ENCODE measurements at regions not wholly inside any gene's neighbourhood (a gene's known extent, or its start where the extent isn't known, plus 50 kb on each side); places are given as distances from the start of the nearest gene placed in this dataset.
A peak's percentile ranks its signal among the peaks of the same experiment; 100 is the strongest.

- ATAC-seq (ENCODE audit: low read depth) (no peak), DNase-seq (no peak)
- Mint-ChIP-seq H3K4me1 (peaks cover 2% of the 10 kb centered on the region), H3K4me3 (no peak overlapping the region), H3K27ac (no peak overlapping the region), H3K9me3 (peaks cover 13% of the 10 kb centered on the region), H3K36me3 (ENCODE audit: low read depth) (no peaks in the 10 kb centered on the region), H3K27me3 (no peaks in the 10 kb centered on the region)
- POLR2A ChIA-PET: no interaction called here
- CTCF ChIA-PET: no interaction called here
- TF ChIP-seq, protein P1, sequence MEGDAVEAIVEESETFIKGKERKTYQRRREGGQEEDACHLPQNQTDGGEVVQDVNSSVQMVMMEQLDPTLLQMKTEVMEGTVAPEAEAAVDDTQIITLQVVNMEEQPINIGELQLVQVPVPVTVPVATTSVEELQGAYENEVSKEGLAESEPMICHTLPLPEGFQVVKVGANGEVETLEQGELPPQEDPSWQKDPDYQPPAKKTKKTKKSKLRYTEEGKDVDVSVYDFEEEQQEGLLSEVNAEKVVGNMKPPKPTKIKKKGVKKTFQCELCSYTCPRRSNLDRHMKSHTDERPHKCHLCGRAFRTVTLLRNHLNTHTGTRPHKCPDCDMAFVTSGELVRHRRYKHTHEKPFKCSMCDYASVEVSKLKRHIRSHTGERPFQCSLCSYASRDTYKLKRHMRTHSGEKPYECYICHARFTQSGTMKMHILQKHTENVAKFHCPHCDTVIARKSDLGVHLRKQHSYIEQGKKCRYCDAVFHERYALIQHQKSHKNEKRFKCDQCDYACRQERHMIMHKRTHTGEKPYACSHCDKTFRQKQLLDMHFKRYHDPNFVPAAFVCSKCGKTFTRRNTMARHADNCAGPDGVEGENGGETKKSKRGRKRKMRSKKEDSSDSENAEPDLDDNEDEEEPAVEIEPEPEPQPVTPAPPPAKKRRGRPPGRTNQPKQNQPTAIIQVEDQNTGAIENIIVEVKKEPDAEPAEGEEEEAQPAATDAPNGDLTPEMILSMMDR (IDR thresholded peaks at IDR 0.05): no peak
- intact Hi-C loops (cut with micrococcal nuclease): no loop called here
These were observed 74.3 kb upstream of the SYNDIG1 start for GRCh38 chr20:24395151-24395550.

DNA sequence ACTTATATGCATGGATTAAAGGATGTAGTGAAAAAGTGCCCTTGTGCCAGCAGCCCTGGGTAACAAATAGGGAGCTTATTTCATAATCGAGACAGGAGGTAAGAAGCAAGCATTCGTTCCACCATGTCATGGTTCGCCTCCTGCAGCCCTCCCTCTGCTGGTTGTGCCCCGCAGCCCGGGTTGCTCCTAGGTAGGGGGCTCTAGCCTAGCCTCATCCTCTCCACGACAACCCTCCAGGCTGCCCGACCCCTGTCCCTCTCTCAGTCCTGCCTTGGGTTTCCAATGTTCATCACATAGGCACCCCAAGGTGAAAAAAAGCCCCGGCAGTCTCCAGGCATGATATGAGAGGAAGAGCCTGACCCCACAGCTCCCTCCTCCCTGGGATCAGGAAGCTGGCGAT, 75.5 kb upstream of the SYNDIG1 start:
- Mint-ChIP-seq H3K27ac (no peak overlapping the region), H3K36me3 (ENCODE audit: low read depth) (no peaks in the 10 kb centered on the region), H3K4me1 (peaks cover 12% of the 10 kb centered on the region), H3K4me3 (no peak overlapping the region), H3K9me3 (peaks cover 9% of the 10 kb centered on the region), H3K27me3 (no peaks in the 10 kb centered on the region)
- ATAC-seq (ENCODE audit: low read depth) (no peak), DNase-seq (no peak)
- intact Hi-C loops (cut with micrococcal nuclease): no loop called here
- POLR2A ChIA-PET: no interaction called here
- TF ChIP-seq, protein P1 (IDR thresholded peaks at IDR 0.05): no peak
- CTCF ChIA-PET: no interaction called here

DNA sequence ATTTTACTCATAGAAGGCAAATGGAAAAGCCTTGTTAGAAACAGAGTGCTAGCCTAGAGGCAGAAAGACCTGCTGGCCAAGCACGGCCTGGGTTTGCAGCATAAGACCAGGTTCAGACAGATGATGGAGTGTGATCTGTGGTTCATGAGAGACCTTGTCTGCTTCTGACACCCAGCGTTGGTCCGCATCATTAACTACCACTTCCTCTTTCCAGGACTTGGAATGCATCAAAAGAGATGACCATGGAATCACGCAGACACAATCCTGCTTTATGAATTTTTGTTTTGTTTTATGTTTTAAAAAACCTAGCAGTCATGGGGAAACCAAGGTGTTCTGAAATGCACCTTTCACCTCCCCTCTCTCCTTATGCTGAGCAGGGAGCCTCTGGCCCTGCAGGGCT, 76.8 kb upstream of the SYNDIG1 start:
- H3K4me1 Mint-ChIP-seq: peaks cover 12% of the 10 kb centered on the region
- ChIA-PET POLR2A (no interaction called here), CTCF (no interaction called here)
- ATAC-seq (ENCODE audit: low read depth) (no peak), DNase-seq (no peak)
- no peaks in the 10 kb centered on the region for H3K36me3 Mint-ChIP-seq (ENCODE audit: low read depth)
- TF ChIP-seq, protein P1 (IDR thresholded peaks at IDR 0.05): no peak
- no peak overlapping the region for H3K27ac Mint-ChIP-seq
- H3K4me3 Mint-ChIP-seq: no peak overlapping the region
- H3K9me3 Mint-ChIP-seq: no peaks in the 10 kb centered on the region
- H3K27me3 Mint-ChIP-seq: no peaks in the 10 kb centered on the region
- intact Hi-C loops (cut with micrococcal nuclease): no loop called here

- Mint-ChIP-seq H3K36me3 (ENCODE audit: low read depth) (no peaks in the 10 kb centered on the region), H3K27me3 (no peaks in the 10 kb centered on the region), H3K4me1 (peaks cover 12% of the 10 kb centered on the region), H3K27ac (no peak overlapping the region), H3K4me3 (no peak overlapping the region), H3K9me3 (no peaks in the 10 kb centered on the region)
- ATAC-seq (ENCODE audit: low read depth) (peak; percentile 49), DNase-seq (no peak)
- ChIA-PET POLR2A (no interaction called here), CTCF (no interaction called here)
- intact Hi-C loops (cut with micrococcal nuclease): no loop called here
- TF ChIP-seq, protein P1 (IDR thresholded peaks at IDR 0.05): no peak
These were observed 79.7 kb upstream of the SYNDIG1 start for GRCh38 chr20:24389686-24390085.

DNA sequence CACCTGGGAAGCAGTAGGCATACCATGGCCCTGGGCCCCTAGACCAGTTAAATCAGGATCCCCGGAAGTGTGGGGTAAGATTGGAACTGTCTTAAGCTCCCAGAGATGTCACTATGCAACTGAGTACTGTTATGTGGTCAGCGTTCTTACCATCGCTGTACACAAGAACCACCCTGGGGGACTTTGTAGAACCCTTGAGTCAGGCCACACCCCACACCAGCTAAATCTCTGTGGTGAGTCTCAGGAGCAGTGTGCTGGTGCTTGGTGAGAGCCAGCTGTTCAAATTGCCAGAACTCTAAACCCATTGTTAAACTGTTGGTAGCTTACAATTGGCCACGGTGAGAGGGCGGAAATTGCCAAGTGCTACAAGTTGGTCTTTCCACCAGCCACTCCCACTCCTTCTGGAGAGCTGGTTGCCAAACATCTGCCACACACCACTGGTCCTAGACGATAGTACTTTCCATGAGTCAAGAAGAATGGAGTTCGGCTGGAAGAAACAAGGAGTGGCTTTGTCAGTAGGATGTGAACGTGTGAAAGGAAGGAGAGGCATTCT, 80.5 kb upstream of the SYNDIG1 start:
- ATAC-seq (ENCODE audit: low read depth) (no peak), DNase-seq (no peak)
- TF ChIP-seq, protein P1 (IDR thresholded peaks at IDR 0.05): no peak
- Mint-ChIP-seq H3K4me3 (no peak overlapping the region), H3K9me3 (no peaks in the 10 kb centered on the region), H3K4me1 (peaks cover 12% of the 10 kb centered on the region), H3K27ac (no peak overlapping the region), H3K36me3 (ENCODE audit: low read depth) (no peaks in the 10 kb centered on the region), H3K27me3 (no peaks in the 10 kb centered on the region)
- CTCF ChIA-PET: no interaction called here
- intact Hi-C loops (cut with micrococcal nuclease): no loop called here
- POLR2A ChIA-PET: no interaction called here
